H1 (cell line): ENCODE measurements at regions not wholly inside any gene's neighbourhood (a gene's known extent, or its start where the extent isn't known, plus 50 kb on each side); places are given as distances from the start of the nearest gene placed in this dataset.

Experiments
- CTCF ChIA-PET: fragments of 300-600 bp; sonication (Branson Sonifier 250); formaldehyde crosslinking; loops from one replicate; lab custom pipeline; 2021; ENCODE audit not compliant: partially characterized antibody; lab: Charles Lee
- POLR2A ChIA-PET: fragments of 300-600 bp; sonication (Branson Sonifier 250); formaldehyde crosslinking; loops from one replicate; lab custom pipeline; 2021; ENCODE audit warnings: inconsistent platforms; ENCODE audit not compliant: partially characterized antibody; lab: Charles Lee
- DNase-seq, 2 experiments: peaks; one replicate each; pipeline versions ENCODE4 v3.0.0 to v3.0.0-alpha.2; 2010 to 2022; ENCODE audit warnings: low spot score in 2 of 2, low read depth in 1 of 2, mixed read lengths in 1 of 2
- FAIRE-seq: peaks from 2 replicates; lab custom pipeline; 2011; peaks lifted over from hg19 to GRCh38; lab: Jason Lieb, UNC
- H2AFZ ChIP-seq: 2 replicates; pipeline ENCODE4 v1.8.1; 2012; ENCODE audit warnings: low read length, inconsistent platforms
- H2AK5ac ChIP-seq: 2 replicates; pipeline ENCODE4 v1.6.1; 2013; ENCODE audit warnings: low read depth, low read length
- H2BK120ac ChIP-seq: replicated peaks from 2 replicates; pipeline ENCODE3; 2013; ENCODE audit warnings: low read depth, low read length, inconsistent platforms
- H2BK12ac ChIP-seq: 2 replicates; pipeline ENCODE4 v1.6.1; 2013; ENCODE audit warnings: low read depth, low read length
- H2BK15ac ChIP-seq: 2 replicates; pipeline ENCODE4 v1.6.1; 2013; ENCODE audit warnings: low read length
- H2BK20ac ChIP-seq: 2 replicates; pipeline ENCODE4 v1.6.1; 2013; ENCODE audit warnings: low read length
- H2BK5ac ChIP-seq: 2 replicates; pipeline ENCODE4 v1.6.1; 2013; ENCODE audit warnings: low read depth, low read length
- H3K14ac ChIP-seq: 2 replicates; pipeline ENCODE4 v1.6.1; 2013; ENCODE audit warnings: inconsistent platforms; ENCODE audit not compliant: insufficient read length
- H3K18ac ChIP-seq: 2 replicates; pipeline ENCODE4 v1.6.1; 2013; ENCODE audit warnings: low read length; ENCODE audit errors: extremely low read depth
- H3K23ac ChIP-seq: 2 replicates; pipeline ENCODE4 v1.6.1; 2013; ENCODE audit warnings: inconsistent platforms; ENCODE audit not compliant: insufficient read length
- H3K23me2 ChIP-seq: 2 replicates; pipeline ENCODE4 v1.6.1; 2013; ENCODE audit warnings: low read depth, low read length
- H3K27ac ChIP-seq: 2 replicates; pipeline ENCODE4 v1.6.1; 2011; ENCODE audit warnings: low read depth, low read length, inconsistent platforms
- H3K27me3 ChIP-seq, 4 experiments: replicated peaks in 1 of 4; 1 replicate in 1 of 4; 2 replicates in 3 of 4; pipeline versions ENCODE4 v1.6.1 to v1.8.1; 2011 to 2013; ENCODE audit warnings: low read length in 3 of 4, mild to moderate bottlenecking in 3 of 4, inconsistent platforms in 2 of 4, mixed read lengths in 2 of 4, moderate library complexity in 1 of 4; ENCODE audit not compliant: control insufficient read depth in 3 of 4, insufficient read depth in 3 of 4; ENCODE audit errors: extremely low read depth in 1 of 4
- H3K36me3 ChIP-seq, 4 experiments: 2 replicates each; pipeline versions ENCODE4 v1.6.1 to v1.8.1; 2011 to 2013; ENCODE audit warnings: mild to moderate bottlenecking in 4 of 4, low read length in 3 of 4, moderate library complexity in 2 of 4, control low read depth in 1 of 4, inconsistent platforms in 1 of 4; ENCODE audit not compliant: insufficient read depth in 4 of 4, control insufficient read depth in 2 of 4
- H3K4ac ChIP-seq: replicated peaks from 2 replicates; pipeline ENCODE3; 2013; ENCODE audit warnings: low read length, low read depth, mixed read lengths, inconsistent platforms; ENCODE audit not compliant: insufficient read length
- H3K4me1 ChIP-seq, 4 experiments: replicated peaks in 1 of 4; 1 replicate in 1 of 4; 2 replicates in 3 of 4; pipeline versions ENCODE4 v1.6.1 to v1.8.1; 2011 to 2013; ENCODE audit warnings: low read length in 3 of 4, inconsistent platforms in 2 of 4, mixed read lengths in 1 of 4; ENCODE audit not compliant: insufficient read depth in 4 of 4, control insufficient read depth in 3 of 4
- H3K4me2 ChIP-seq, 2 experiments: 2 replicates each; pipeline versions ENCODE4 v1.6.1 to v1.8.1; 2011 to 2013; ENCODE audit warnings: low read depth in 2 of 2, low read length in 2 of 2, control low read depth in 1 of 2, inconsistent platforms in 1 of 2, mild to moderate bottlenecking in 1 of 2; ENCODE audit not compliant: insufficient read depth in 1 of 2
- H3K4me3 ChIP-seq, 4 experiments: fragments of 200-600, 300-600 bp in 1 of 4; sonication (generic), shearing (Covaris generic), sonication (Bioruptor Twin) in 1 of 4; 2 replicates each; pipeline versions ENCODE4 v1.5.1 to v1.8.1; 2011 to 2016; ENCODE audit warnings: low read length in 4 of 4, low read depth in 3 of 4, control low read depth in 2 of 4, inconsistent platforms in 2 of 4, mild to moderate bottlenecking in 2 of 4, mixed read lengths in 1 of 4, moderate library complexity in 1 of 4; ENCODE audit not compliant: insufficient read depth in 2 of 4; ENCODE audit errors: extremely low read depth in 1 of 4
- H3K56ac ChIP-seq: replicated peaks from 2 replicates; pipeline ENCODE3; 2013; ENCODE audit warnings: low read depth, mild to moderate bottlenecking, mixed read lengths, low read length, inconsistent platforms; ENCODE audit not compliant: insufficient read length
- H3K79me1 ChIP-seq: 2 replicates; pipeline ENCODE4 v1.6.1; 2013; ENCODE audit warnings: low read depth, low read length, control low read depth
- H3K79me2 ChIP-seq, 2 experiments: 2 replicates each; pipeline versions ENCODE4 v1.6.1 to v1.8.1; 2012 to 2013; ENCODE audit warnings: low read length in 2 of 2, mild to moderate bottlenecking in 2 of 2, inconsistent platforms in 1 of 2; ENCODE audit not compliant: insufficient read depth in 2 of 2, control insufficient read depth in 1 of 2
- H3K9ac ChIP-seq, 4 experiments: replicated peaks in 1 of 4; 1 replicate in 1 of 4; 2 replicates in 3 of 4; pipeline versions ENCODE4 v1.6.1 to v1.8.1; 2011 to 2013; ENCODE audit warnings: low read depth in 3 of 4, low read length in 3 of 4, control low read depth in 2 of 4, mild to moderate bottlenecking in 2 of 4, moderate library complexity in 2 of 4, inconsistent platforms in 1 of 4; ENCODE audit errors: extremely low read depth in 1 of 4
- H3K9me3 ChIP-seq, 2 experiments: 2 replicates each; pipeline versions ENCODE4 v1.6.1 to v1.8.1; 2012 to 2013; ENCODE audit warnings: mild to moderate bottlenecking in 2 of 2, moderate library complexity in 2 of 2, control low read depth in 1 of 2, inconsistent platforms in 1 of 2, low read depth in 1 of 2, low read length in 1 of 2, mixed read lengths in 1 of 2; ENCODE audit not compliant: insufficient read depth in 2 of 2
- H4K20me1 ChIP-seq, 2 experiments: replicated peaks in 1 of 2; 2 replicates each; pipeline versions ENCODE3 to v1.8.1; 2011 to 2013; ENCODE audit warnings: inconsistent platforms in 2 of 2, low read length in 2 of 2, mild to moderate bottlenecking in 1 of 2; ENCODE audit not compliant: insufficient read depth in 2 of 2, control insufficient read depth in 1 of 2
- H4K5ac ChIP-seq: 2 replicates; pipeline ENCODE4 v1.6.1; 2013; ENCODE audit warnings: low read length, low read depth, mixed read lengths, inconsistent platforms; ENCODE audit not compliant: insufficient read length
- H4K8ac ChIP-seq: 2 replicates; pipeline ENCODE4 v1.8.0; 2013; ENCODE audit warnings: mild to moderate bottlenecking, moderate library complexity, low read length, inconsistent platforms; ENCODE audit not compliant: insufficient read depth; ENCODE audit errors: extremely low read depth
- H4K91ac ChIP-seq: replicated peaks from 2 replicates; pipeline ENCODE3; 2013; ENCODE audit warnings: low read length, mixed read lengths, inconsistent platforms; ENCODE audit not compliant: insufficient read length
- BRCA1 ChIP-seq: IDR thresholded peaks from 2 replicates; pipeline ENCODE4 v1.6.1; 2012; ENCODE audit warnings: low read depth, low read length, improper control_type of control experiment
- CREB1 ChIP-seq: IDR thresholded peaks from 2 replicates; pipeline ENCODE4 v1.6.1; 2012; ENCODE audit warnings: inconsistent platforms
- JUND ChIP-seq: IDR thresholded peaks from 2 replicates; pipeline ENCODE4 v1.6.1; 2011; ENCODE audit warnings: mild to moderate bottlenecking, improper control_type of control experiment, low read length
- POLR2AphosphoS5 ChIP-seq: IDR thresholded peaks from 2 replicates; pipeline ENCODE4 v1.6.1; 2011; ENCODE audit warnings: low read depth, low read length
- RXRA ChIP-seq: IDR thresholded peaks from 2 replicates; pipeline ENCODE4 v1.6.1; 2011; ENCODE audit warnings: low read depth, mild to moderate bottlenecking, low read length, moderate library complexity; ENCODE audit not compliant: insufficient read depth
- SRF ChIP-seq: IDR thresholded peaks from 2 replicates; pipeline ENCODE4 v1.6.1; 2011; ENCODE audit warnings: mild to moderate bottlenecking, low read depth, low read length, moderate library complexity
- TAF7 ChIP-seq: optimal IDR thresholded peaks from 2 replicates; pipeline ENCODE3; 2011; ENCODE audit warnings: low read depth, mild to moderate bottlenecking, inconsistent platforms, low read length, moderate library complexity, borderline replicate concordance
- TCF12 ChIP-seq: IDR thresholded peaks from 2 replicates; pipeline ENCODE4 v1.6.1; 2011; ENCODE audit warnings: low read depth, mild to moderate bottlenecking, low read length
- YY1 ChIP-seq: IDR thresholded peaks from 2 replicates; pipeline ENCODE4 v1.6.1; 2011; ENCODE audit warnings: low read depth, mild to moderate bottlenecking, low read length
- WGBS, 2 experiments: shearing (Covaris generic) in 1 of 2; methylation state at CpG; one replicate each; pipeline versions ENCODE4 v1.1.6 to v1.1.7; 2013 to 2015; ENCODE audit warnings: low lambda C conversion rate in 2 of 2, mixed read lengths in 2 of 2, inconsistent platforms in 1 of 2, low coverage in 1 of 2, missing lambda C conversion rate in 1 of 2; ENCODE audit not compliant: insufficient replicate concordance in 2 of 2, insufficient coverage in 1 of 2, insufficient read length in 1 of 2; ENCODE audit errors: extremely low coverage in 1 of 2, missing lambda C conversion rate in 1 of 2; 5-methylcytosine and 5-hydroxymethylcytosine counted together
- TF ChIP-seq, protein P1 (sequence below): IDR thresholded peaks from 2 replicates; pipeline ENCODE4 v1.6.1; 2012; ENCODE audit warnings: inconsistent platforms

- Histone ChIP-seq H4K91ac (no peak overlapping the region), H2AFZ (no peak overlapping the region), H3K27me3 (no peaks in the 10 kb centered on the region), H4K20me1 (no peaks in the 10 kb centered on the region), H4K8ac (no peak overlapping the region), H3K4me3 (no peak overlapping the region), H3K4me2 (no peak overlapping the region), H3K23me2 (no peaks in the 10 kb centered on the region), H2BK120ac (no peak overlapping the region), H2BK20ac (no peak overlapping the region), H3K4ac (no peak overlapping the region), H3K56ac (no peak overlapping the region), H2AK5ac (no peak overlapping the region), H3K79me2 (no peaks in the 10 kb centered on the region), H3K9me3 (peaks cover 25% of the 10 kb centered on the region in 2 experiments; a peak in 3 of 4 replicates), H3K36me3 (peaks cover 0 to 2% (median 0%) of the 10 kb centered on the region in 4 experiments; a peak in 1 of 8 replicates), H3K18ac (no peak overlapping the region), H4K5ac (no peak overlapping the region), H3K4me1 (peaks cover 0 to 3% (median under 1%) of the 10 kb centered on the region in 4 experiments; a peak in 2 of 7 replicates), H3K23ac (no peak overlapping the region), H3K14ac (no peak overlapping the region), H2BK12ac (no peak overlapping the region), H2BK15ac (no peak overlapping the region), H2BK5ac (no peak overlapping the region), H3K27ac (no peak overlapping the region), H3K9ac (no peak overlapping the region), H3K79me1 (no peaks in the 10 kb centered on the region)
- DNase-seq (no peak), FAIRE-seq (no peak)
- ChIA-PET CTCF (no interaction called here), POLR2A (no interaction called here)
- 85% methylated on average over 2 of the region's 2 CpGs; no CpG with 5 or more reads in 1 of the 2 experiments for WGBS, 2 experiments
- no peak for TF ChIP-seq TCF12
- no peak for TF ChIP-seq RXRA
- no peak for TF ChIP-seq SRF
- TF ChIP-seq POLR2AphosphoS5, result no peak
- no peak for TF ChIP-seq YY1
- TF ChIP-seq, protein P1, sequence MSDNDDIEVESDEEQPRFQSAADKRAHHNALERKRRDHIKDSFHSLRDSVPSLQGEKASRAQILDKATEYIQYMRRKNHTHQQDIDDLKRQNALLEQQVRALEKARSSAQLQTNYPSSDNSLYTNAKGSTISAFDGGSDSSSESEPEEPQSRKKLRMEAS, result no peak
- TF ChIP-seq JUND, result no peak
- no peak for TF ChIP-seq CREB1
- no peak for TF ChIP-seq BRCA1
- no peak for TF ChIP-seq TAF7
Observed at GRCh38 chr10:3620818-3621217, 164.2 kb downstream of the KLF6 start.
